CD4-positive, CD25-positive, alpha-beta regulatory T cell (primary cell): ENCODE measurements at regions not wholly inside any gene's neighbourhood (a gene's known extent, or its start where the extent isn't known, plus 50 kb on each side); places are given as distances from the start of the nearest gene placed in this dataset.

Source experiments
- ATAC-seq, 2 donors: fragments of 150-1000 bp; cut with Tn5 transposase; one replicate each; pipeline ENCODE4 v1.10.0; 2021; ENCODE audit warnings: low read depth in 2 of 2, moderate number of reproducible peaks in 2 of 2, moderate library complexity in 1 of 2
- DNase-seq, 3 donors: peaks; one replicate each; pipeline versions ENCODE4 v3.0.0 to v3.0.0-alpha.2; 2012 to 2022; ENCODE audit warnings: mixed read lengths in 1 of 3
- H3K27ac ChIP-seq: one replicate; pipeline ENCODE4 v1.7.0; 2013; ENCODE audit warnings: mild to moderate bottlenecking, low read length; ENCODE audit not compliant: insufficient read depth, poor library complexity, severe bottlenecking
- H3K27me3 ChIP-seq: one replicate; pipeline ENCODE4 v1.7.0; 2013; ENCODE audit warnings: low read length; ENCODE audit not compliant: control insufficient read depth, insufficient read depth
- H3K36me3 ChIP-seq: one replicate; pipeline ENCODE4 v1.7.0; 2013; ENCODE audit warnings: mild to moderate bottlenecking, low read length, moderate library complexity; ENCODE audit not compliant: control insufficient read depth, insufficient read depth
- H3K4me1 ChIP-seq: 2 replicates; pipeline ENCODE4 v1.7.0; 2013; ENCODE audit warnings: mild to moderate bottlenecking, low read length; ENCODE audit not compliant: insufficient read depth, control insufficient read depth, poor library complexity, severe bottlenecking
- H3K4me3 ChIP-seq: one replicate; pipeline ENCODE4 v1.7.0; 2013; ENCODE audit warnings: low read depth, mild to moderate bottlenecking, low read length, moderate library complexity
- H3K9me3 ChIP-seq, 2 experiments: 1 replicate in 1 of 2; 2 replicates in 1 of 2; pipeline ENCODE4 v1.7.0; 2013; ENCODE audit warnings: low read length in 2 of 2, mild to moderate bottlenecking in 1 of 2, moderate library complexity in 1 of 2; ENCODE audit not compliant: control insufficient read depth in 2 of 2
- H3K27ac Mint-ChIP-seq, 3 donors: one replicate each; pipeline ENCODE4 v1.8.0; 2020 to 2022; ENCODE audit warnings: mild to moderate bottlenecking in 3 of 3, mixed read lengths in 3 of 3, moderate library complexity in 2 of 3
- H3K27me3 Mint-ChIP-seq: one replicate; pipeline ENCODE4 v1.8.0; 2022; ENCODE audit warnings: mild to moderate bottlenecking, mixed read lengths
- H3K36me3 Mint-ChIP-seq: one replicate; pipeline ENCODE4 v1.8.0; 2020; ENCODE audit warnings: mixed read lengths
- H3K4me1 Mint-ChIP-seq, 4 donors: one replicate each; pipeline ENCODE4 v1.8.0; 2020 to 2022; ENCODE audit warnings: mixed read lengths in 4 of 4, mild to moderate bottlenecking in 1 of 4
- H3K4me3 Mint-ChIP-seq, 4 donors: one replicate each; pipeline ENCODE4 v1.8.0; 2020 to 2022; ENCODE audit warnings: mild to moderate bottlenecking in 4 of 4, mixed read lengths in 4 of 4, moderate library complexity in 3 of 4
- H3K9me3 Mint-ChIP-seq, 7 donors: one replicate each; pipeline ENCODE4 v1.8.0; 2020 to 2022; ENCODE audit warnings: mixed read lengths in 7 of 7, mild to moderate bottlenecking in 3 of 7, moderate library complexity in 2 of 7

- no peaks in the 10 kb centered on the region for H3K9me3 ChIP-seq
- no peaks in the 10 kb centered on the region for H3K36me3 ChIP-seq
- H3K27me3 ChIP-seq, result peaks cover 4% of the 10 kb centered on the region
- ATAC-seq, result no peak
- Mint-ChIP-seq H3K4me1 (peaks cover 0 to 2% (median 0%) of the 10 kb centered on the region in 4 donors), H3K4me3 (no peak overlapping the region), H3K36me3 (no peaks in the 10 kb centered on the region), H3K27ac (peak overlapping the region in 1 of 3 donors; percentile 29), H3K27me3 (peaks cover 30% of the 10 kb centered on the region), H3K9me3 (peaks cover 0 to 1% (median 0%) of the 10 kb centered on the region in 7 donors)
- H3K4me1 ChIP-seq, result no peaks in the 10 kb centered on the region
- no peak overlapping the region for H3K27ac ChIP-seq
- H3K4me3 ChIP-seq, result no peak overlapping the region
- no peak for DNase-seq
Measured at GRCh38 chr17:65403626-65404025, 157.8 kb downstream of the AXIN2 start.

- Mint-ChIP-seq H3K4me3 (no peak overlapping the region), H3K36me3 (no peaks in the 10 kb centered on the region), H3K27ac (no peak overlapping the region), H3K27me3 (peaks cover 27% of the 10 kb centered on the region), H3K4me1 (peaks cover 0 to 2% (median 0%) of the 10 kb centered on the region in 4 donors), H3K9me3 (peaks cover 0 to 1% (median 0%) of the 10 kb centered on the region in 7 donors)
- ATAC-seq (no peak), DNase-seq (no peak)
- H3K27ac ChIP-seq, result no peak overlapping the region
- H3K27me3 ChIP-seq, result peaks cover 4% of the 10 kb centered on the region
- no peak overlapping the region for H3K4me3 ChIP-seq
- H3K36me3 ChIP-seq, result no peaks in the 10 kb centered on the region
- H3K4me1 ChIP-seq, result no peaks in the 10 kb centered on the region
- H3K9me3 ChIP-seq, result no peaks in the 10 kb centered on the region
Measured at GRCh38 chr17:65402513-65403496, 158.6 kb downstream of the AXIN2 start.

- no peaks in the 10 kb centered on the region for H3K4me1 ChIP-seq
- no peak overlapping the region for H3K4me3 ChIP-seq
- ATAC-seq (no peak), DNase-seq (no peak)
- H3K36me3 ChIP-seq, result no peaks in the 10 kb centered on the region
- Mint-ChIP-seq H3K27ac (no peak overlapping the region), H3K9me3 (peaks cover 0 to 1% (median 0%) of the 10 kb centered on the region in 7 donors), H3K4me3 (no peak overlapping the region), H3K36me3 (no peaks in the 10 kb centered on the region), H3K27me3 (peaks cover 29% of the 10 kb centered on the region), H3K4me1 (peaks cover 0 to 2% (median 0%) of the 10 kb centered on the region in 4 donors)
- no peaks in the 10 kb centered on the region for H3K9me3 ChIP-seq
- no peak overlapping the region for H3K27ac ChIP-seq
- peaks cover 4% of the 10 kb centered on the region for H3K27me3 ChIP-seq
Measured at GRCh38 chr17:65401561-65401960, 159.9 kb downstream of the AXIN2 start.

- no peaks in the 10 kb centered on the region for H3K4me1 ChIP-seq
- no peak for ATAC-seq
- Mint-ChIP-seq H3K27ac (peak overlapping the region in 1 of 3 donors; percentile 13), H3K36me3 (no peaks in the 10 kb centered on the region), H3K4me1 (peaks cover 0 to 2% (median 0%) of the 10 kb centered on the region in 4 donors), H3K9me3 (peaks cover 0 to 4% (median 0%) of the 10 kb centered on the region in 7 donors), H3K4me3 (no peak overlapping the region), H3K27me3 (peaks cover 29% of the 10 kb centered on the region)
- peaks cover 4% of the 10 kb centered on the region for H3K27me3 ChIP-seq
- no peaks in the 10 kb centered on the region for H3K36me3 ChIP-seq
- DNase-seq, result no peak
- H3K9me3 ChIP-seq, result no peaks in the 10 kb centered on the region
- H3K27ac ChIP-seq, result no peak overlapping the region
- no peak overlapping the region for H3K4me3 ChIP-seq
Measured at GRCh38 chr17:65400701-65401100, 160.7 kb downstream of the AXIN2 start.

- DNase-seq (no peak), ATAC-seq (no peak)
- peaks cover 4% of the 10 kb centered on the region for H3K27me3 ChIP-seq
- H3K9me3 ChIP-seq, result no peaks in the 10 kb centered on the region
- H3K4me1 Mint-ChIP-seq, result peaks cover 0 to 2% (median 0%) of the 10 kb centered on the region in 4 donors
- H3K27me3 Mint-ChIP-seq, result peaks cover 30% of the 10 kb centered on the region
- H3K4me3 ChIP-seq, result no peak overlapping the region
- H3K27ac ChIP-seq, result no peak overlapping the region
- H3K36me3 Mint-ChIP-seq, result no peaks in the 10 kb centered on the region
- no peak overlapping the region for H3K4me3 Mint-ChIP-seq
- H3K9me3 Mint-ChIP-seq, result peaks cover 0 to 4% (median 0%) of the 10 kb centered on the region in 7 donors
- H3K27ac Mint-ChIP-seq, result no peak overlapping the region
- no peaks in the 10 kb centered on the region for H3K4me1 ChIP-seq
- H3K36me3 ChIP-seq, result no peaks in the 10 kb centered on the region
Measured at GRCh38 chr17:65398040-65398787, 163.2 kb downstream of the AXIN2 start.

- H3K4me3 ChIP-seq, result no peak overlapping the region
- no peak for ATAC-seq
- peaks cover 39% of the 10 kb centered on the region for H3K27me3 Mint-ChIP-seq
- H3K4me3 Mint-ChIP-seq, result no peak overlapping the region
- no peak overlapping the region for H3K27ac Mint-ChIP-seq
- H3K27me3 ChIP-seq, result no peaks in the 10 kb centered on the region
- no peaks in the 10 kb centered on the region for H3K36me3 ChIP-seq
- H3K9me3 Mint-ChIP-seq, result peaks cover 0 to 5% (median 0%) of the 10 kb centered on the region in 7 donors
- peaks cover 0 to 4% (median 0%) of the 10 kb centered on the region in 4 donors for H3K4me1 Mint-ChIP-seq
- H3K9me3 ChIP-seq, result no peaks in the 10 kb centered on the region
- H3K4me1 ChIP-seq, result no peaks in the 10 kb centered on the region
- DNase-seq, result no peak
- H3K36me3 Mint-ChIP-seq, result no peaks in the 10 kb centered on the region
- no peak overlapping the region for H3K27ac ChIP-seq
Measured at GRCh38 chr17:65395924-65396323, 165.5 kb downstream of the AXIN2 start.

- H3K27me3 Mint-ChIP-seq, result peaks cover 33% of the 10 kb centered on the region
- H3K4me3 Mint-ChIP-seq, result no peak overlapping the region
- DNase-seq, result no peak
- Histone ChIP-seq H3K27ac (no peak overlapping the region), H3K27me3 (no peaks in the 10 kb centered on the region), H3K4me1 (no peaks in the 10 kb centered on the region), H3K36me3 (no peaks in the 10 kb centered on the region), H3K4me3 (no peak overlapping the region), H3K9me3 (no peaks in the 10 kb centered on the region)
- H3K9me3 Mint-ChIP-seq, result peaks cover 0 to 4% (median 0%) of the 10 kb centered on the region in 7 donors
- H3K36me3 Mint-ChIP-seq, result no peaks in the 10 kb centered on the region
- ATAC-seq, result no peak
- H3K4me1 Mint-ChIP-seq, result peaks cover 0 to 4% (median 0%) of the 10 kb centered on the region in 4 donors
- H3K27ac Mint-ChIP-seq, result no peak overlapping the region
Measured at GRCh38 chr17:65394811-65395472, 166.5 kb downstream of the AXIN2 start.
